ENCODE measurements at regions not wholly inside any gene's neighbourhood (a gene's known extent, or its start where the extent isn't known, plus 50 kb on each side); places are given as distances from the start of the nearest gene placed in this dataset.
A peak's percentile ranks its signal among the peaks of the same experiment; 100 is the strongest.

- H3K36me3 Mint-ChIP-seq = no peaks in the 10 kb centered on the region
- H3K4me3 Mint-ChIP-seq = no peak overlapping the region
- no peaks in the 10 kb centered on the region for H3K9me3 Mint-ChIP-seq
- DNase-seq (ENCODE audit: low spot score) (no peak), ATAC-seq (no peak)
- no peaks in the 10 kb centered on the region for H3K27me3 Mint-ChIP-seq
- H3K27ac Mint-ChIP-seq = no peak overlapping the region
- H3K4me1 Mint-ChIP-seq (ENCODE audit: low read depth in 2 of 2) = peaks cover 5 to 14% of the 10 kb centered on the region in 2 donors
These were observed 50.0 kb downstream of the PITPNM2 start for GRCh38 chr12:123100882-123101281.

GRCh38 chr12:123100450-123100849 lies 50.4 kb downstream of the PITPNM2 start:
- H3K4me1 Mint-ChIP-seq (ENCODE audit: low read depth in 2 of 2) = peaks cover 4 to 10% of the 10 kb centered on the region in 2 donors
- no peaks in the 10 kb centered on the region for H3K36me3 Mint-ChIP-seq
- H3K4me3 Mint-ChIP-seq = no peak overlapping the region
- H3K27me3 Mint-ChIP-seq = no peaks in the 10 kb centered on the region
- no peak for ATAC-seq
- H3K9me3 Mint-ChIP-seq = no peaks in the 10 kb centered on the region
- DNase-seq (ENCODE audit: low spot score) = no peak
- H3K27ac Mint-ChIP-seq = no peak overlapping the region

GRCh38 chr12:123099560-123100192 lies 51.2 kb downstream of the PITPNM2 start:
- H3K36me3 Mint-ChIP-seq = no peaks in the 10 kb centered on the region
- no peak overlapping the region for H3K4me3 Mint-ChIP-seq
- no peak overlapping the region for H3K27ac Mint-ChIP-seq
- H3K9me3 Mint-ChIP-seq = no peaks in the 10 kb centered on the region
- H3K27me3 Mint-ChIP-seq = no peaks in the 10 kb centered on the region
- no peak for DNase-seq (ENCODE audit: low spot score)
- no peak for ATAC-seq
- peaks cover 0 to 2% of the 10 kb centered on the region in 2 donors for H3K4me1 Mint-ChIP-seq (ENCODE audit: low read depth in 2 of 2)

GRCh38 chr12:123098780-123099179 lies 52.1 kb downstream of the PITPNM2 start:
- no peaks in the 10 kb centered on the region for H3K9me3 Mint-ChIP-seq
- ATAC-seq = no peak
- no peaks in the 10 kb centered on the region for H3K27me3 Mint-ChIP-seq
- H3K36me3 Mint-ChIP-seq = no peaks in the 10 kb centered on the region
- no peak for DNase-seq (ENCODE audit: low spot score)
- H3K4me3 Mint-ChIP-seq = no peak overlapping the region
- no peaks in the 10 kb centered on the region for H3K4me1 Mint-ChIP-seq (ENCODE audit: low read depth in 2 of 2)
- no peak overlapping the region for H3K27ac Mint-ChIP-seq

- no peaks in the 10 kb centered on the region for H3K36me3 Mint-ChIP-seq
- no peaks in the 10 kb centered on the region for H3K9me3 Mint-ChIP-seq
- H3K27ac Mint-ChIP-seq = peak overlapping the region in 1 of 2 donors; percentile 23
- H3K4me1 Mint-ChIP-seq (ENCODE audit: low read depth in 2 of 2) = no peaks in the 10 kb centered on the region
- DNase-seq (ENCODE audit: low spot score) = no peak
- no peaks in the 10 kb centered on the region for H3K27me3 Mint-ChIP-seq
- H3K4me3 Mint-ChIP-seq = no peak overlapping the region
- no peak for ATAC-seq
These were observed 53.3 kb downstream of the PITPNM2 start for GRCh38 chr12:123097561-123098084.

GRCh38 chr12:123096741-123097140 lies 54.1 kb downstream of the PITPNM2 start:
- Mint-ChIP-seq H3K27me3 (no peaks in the 10 kb centered on the region), H3K27ac (no peak overlapping the region), H3K9me3 (no peaks in the 10 kb centered on the region), H3K4me3 (no peak overlapping the region), H3K36me3 (no peaks in the 10 kb centered on the region), H3K4me1 (ENCODE audit: low read depth in 2 of 2) (no peaks in the 10 kb centered on the region)
- DNase-seq (ENCODE audit: low spot score) (no peak), ATAC-seq (no peak)

GRCh38 chr12:123096182-123096581 lies 54.7 kb downstream of the PITPNM2 start:
- no peaks in the 10 kb centered on the region for H3K4me1 Mint-ChIP-seq (ENCODE audit: low read depth in 2 of 2)
- H3K9me3 Mint-ChIP-seq = no peaks in the 10 kb centered on the region
- H3K27ac Mint-ChIP-seq = no peak overlapping the region
- H3K4me3 Mint-ChIP-seq = no peak overlapping the region
- no peak for DNase-seq (ENCODE audit: low spot score)
- no peak for ATAC-seq
- H3K36me3 Mint-ChIP-seq = no peaks in the 10 kb centered on the region
- H3K27me3 Mint-ChIP-seq = no peaks in the 10 kb centered on the region

- Mint-ChIP-seq H3K4me3 (no peak overlapping the region), H3K27me3 (no peaks in the 10 kb centered on the region), H3K36me3 (no peaks in the 10 kb centered on the region), H3K27ac (no peak overlapping the region), H3K9me3 (no peaks in the 10 kb centered on the region), H3K4me1 (ENCODE audit: low read depth in 2 of 2) (no peaks in the 10 kb centered on the region)
- DNase-seq (ENCODE audit: low spot score) (no peak), ATAC-seq (no peak)
These were observed 55.6 kb downstream of the PITPNM2 start for GRCh38 chr12:123095078-123095881.

GRCh38 chr12:123094349-123095077 lies 56.4 kb downstream of the PITPNM2 start:
- H3K27ac Mint-ChIP-seq = no peak overlapping the region
- no peaks in the 10 kb centered on the region for H3K27me3 Mint-ChIP-seq
- H3K4me3 Mint-ChIP-seq = no peak overlapping the region
- H3K9me3 Mint-ChIP-seq = no peaks in the 10 kb centered on the region
- H3K4me1 Mint-ChIP-seq (ENCODE audit: low read depth in 2 of 2) = peaks cover 3% of the 10 kb centered on the region in 2 donors
- H3K36me3 Mint-ChIP-seq = no peaks in the 10 kb centered on the region
- DNase-seq (ENCODE audit: low spot score) (no peak), ATAC-seq (no peak)

GRCh38 chr12:123092866-123093265 lies 58.0 kb downstream of the PITPNM2 start:
- ATAC-seq (no peak), DNase-seq (ENCODE audit: low spot score) (peak; percentile 12)
- Mint-ChIP-seq H3K9me3 (no peaks in the 10 kb centered on the region), H3K4me1 (ENCODE audit: low read depth in 2 of 2) (peaks cover 5 to 7% of the 10 kb centered on the region in 2 donors), H3K27ac (no peak overlapping the region), H3K4me3 (no peak overlapping the region), H3K36me3 (no peaks in the 10 kb centered on the region), H3K27me3 (no peaks in the 10 kb centered on the region)

GRCh38 chr12:123091230-123092150 lies 59.4 kb downstream of the PITPNM2 start:
- DNase-seq (ENCODE audit: low spot score) (peak; percentile 53), ATAC-seq (no peak)
- Mint-ChIP-seq H3K27me3 (no peaks in the 10 kb centered on the region), H3K27ac (no peak overlapping the region), H3K4me3 (no peak overlapping the region), H3K36me3 (no peaks in the 10 kb centered on the region), H3K9me3 (no peaks in the 10 kb centered on the region), H3K4me1 (ENCODE audit: low read depth in 2 of 2) (peaks cover 5 to 7% of the 10 kb centered on the region in 2 donors)

- peak; percentile 37 for DNase-seq (ENCODE audit: low spot score)
- H3K27ac Mint-ChIP-seq = no peak overlapping the region
These were observed 61.1 kb downstream of the PITPNM2 start for GRCh38 chr12:123089631-123090353.

More at GRCh38 chr12:123089631-123090353, 61.1 kb downstream of the PITPNM2 start:
- H3K36me3 Mint-ChIP-seq = no peaks in the 10 kb centered on the region
- H3K27me3 Mint-ChIP-seq = no peaks in the 10 kb centered on the region
- ATAC-seq = peak; percentile 75 to 77
- H3K4me1 Mint-ChIP-seq (ENCODE audit: low read depth in 2 of 2) = peaks cover 7 to 8% of the 10 kb centered on the region in 2 donors
- no peak overlapping the region for H3K4me3 Mint-ChIP-seq
- H3K9me3 Mint-ChIP-seq = no peaks in the 10 kb centered on the region
